PC-9 (cell line): ENCODE measurements at regions not wholly inside any gene's neighbourhood (a gene's known extent, or its start where the extent isn't known, plus 50 kb on each side); places are given as distances from the start of the nearest gene placed in this dataset.

Source experiments
- BruUV-seq: library from RNA; stranded (reverse); fragments of 400-500 nt; replicated peaks from 2 replicates; lab custom pipeline; 2021; lab: Mats Ljungman, UMichigan
- CTCF ChIA-PET: fragments of 300-600 bp; sonication (Branson Sonifier 250); formaldehyde crosslinking; loops from one replicate; lab custom pipeline; 2022; ENCODE audit warnings: antibody characterized with exemption; lab: Charles Lee
- POLR2A ChIA-PET: fragments of 300-600 bp; sonication (Branson Sonifier 250); formaldehyde crosslinking; loops from one replicate; lab custom pipeline; 2022; ENCODE audit warnings: antibody characterized with exemption; ENCODE audit not compliant: unreplicated experiment; lab: Charles Lee
- DNase-seq, 2 experiments: peaks; one replicate each; pipeline versions ENCODE4 v3.0.0 to v3.0.0-alpha.2; 2015 to 2022; ENCODE audit warnings: mixed read lengths in 1 of 2
- H2AFZ ChIP-seq: fragments of 200-600 bp; sonication (generic); 2 replicates; pipeline ENCODE4 v1.8.1; 2017; ENCODE audit warnings: antibody characterized with exemption
- H3F3A ChIP-seq: fragments of 200-600 bp; sonication (generic); 2 replicates; pipeline ENCODE4 v1.8.1; 2017; ENCODE audit warnings: antibody characterized with exemption, mild to moderate bottlenecking, low read depth; ENCODE audit not compliant: insufficient read depth
- H3K27ac ChIP-seq: fragments of 200-600 bp; sonication (generic); 2 replicates; pipeline ENCODE4 v1.6.1; 2016; ENCODE audit warnings: mixed run types
- H3K27me3 ChIP-seq: fragments of 200-600 bp; sonication (generic); 2 replicates; pipeline ENCODE4 v1.6.1; 2016; ENCODE audit warnings: low read depth, mixed run types; ENCODE audit not compliant: insufficient read depth
- H3K36me3 ChIP-seq: fragments of 200-600 bp; sonication (generic); 2 replicates; pipeline ENCODE4 v1.6.1; 2016; ENCODE audit warnings: low read depth, mixed run types
- H3K4me1 ChIP-seq: fragments of 200-600 bp; sonication (generic); replicated peaks from 2 replicates; pipeline ENCODE4 v1.6.1; 2016; ENCODE audit warnings: mixed run types; ENCODE audit not compliant: insufficient read depth
- H3K4me2 ChIP-seq: fragments of 200-600 bp; sonication (generic); 2 replicates; pipeline ENCODE4 v1.6.1; 2017; ENCODE audit warnings: mixed run types
- H3K4me3 ChIP-seq: fragments of 200-600 bp; sonication (generic); 2 replicates; pipeline ENCODE4 v1.6.1; 2016; ENCODE audit warnings: mixed run types
- H3K79me2 ChIP-seq: fragments of 200-600 bp; sonication (generic); 2 replicates; pipeline ENCODE4 v1.6.1; 2017; ENCODE audit warnings: low read depth, mixed run types
- H3K9me2 ChIP-seq: fragments of 200-600 bp; sonication (generic); 2 replicates; pipeline ENCODE4 v1.8.1; 2017; ENCODE audit warnings: mild to moderate bottlenecking; ENCODE audit not compliant: insufficient read depth
- H3K9me3 ChIP-seq: fragments of 200-600 bp; sonication (generic); 2 replicates; pipeline ENCODE4 v1.8.1; 2016; ENCODE audit warnings: low read depth; ENCODE audit not compliant: insufficient read depth
- H4K20me1 ChIP-seq: fragments of 200-600 bp; sonication (generic); 2 replicates; pipeline ENCODE4 v1.8.1; 2017; ENCODE audit not compliant: insufficient read depth
- EZH2 ChIP-seq: fragments of 200-600 bp; sonication (generic); IDR thresholded peaks from 2 replicates; pipeline ENCODE4 v1.8.0; 2017; ENCODE audit warnings: antibody characterized with exemption, low read depth
- intact Hi-C: fragments of 100-400 bp; cut with micrococcal nuclease; formaldehyde crosslinking; loops from one replicate; pipeline ENCODE4 v1.10.0; 2022; ENCODE audit not compliant: unreplicated experiment
- TF ChIP-seq, protein P1 (sequence below): fragments of 200-600 bp; sonication (generic); conservative IDR thresholded peaks from 2 replicates; pipeline ENCODE4 v1.6.1; 2017; ENCODE audit warnings: mixed run types, antibody characterized with exemption, mild to moderate bottlenecking, moderate library complexity

GRCh38 chr2:46836295-46837111, 79.1 kb downstream of the MCFD2 start:
- Histone ChIP-seq H3K27ac (no peak overlapping the region), H3K9me2 (no peaks in the 10 kb centered on the region), H4K20me1 (no peaks in the 10 kb centered on the region), H2AFZ (no peak overlapping the region), H3K4me2 (no peak overlapping the region), H3F3A (no peaks in the 10 kb centered on the region), H3K27me3 (no peaks in the 10 kb centered on the region), H3K9me3 (no peaks in the 10 kb centered on the region), H3K4me1 (no peaks in the 10 kb centered on the region), H3K4me3 (no peak overlapping the region), H3K36me3 (no peaks in the 10 kb centered on the region), H3K79me2 (no peaks in the 10 kb centered on the region)
- no TSS peak for BruUV-seq
- ChIA-PET POLR2A (no interaction called here), CTCF (interaction anchor here (0.6 kb wide), 1 partner anchor 550 kb away, joined by 4 read pairs; no protein-coding TSS in a partner anchor)
- DNase-seq = no peak
- TF ChIP-seq EZH2 = no peak
- TF ChIP-seq, protein P1, sequence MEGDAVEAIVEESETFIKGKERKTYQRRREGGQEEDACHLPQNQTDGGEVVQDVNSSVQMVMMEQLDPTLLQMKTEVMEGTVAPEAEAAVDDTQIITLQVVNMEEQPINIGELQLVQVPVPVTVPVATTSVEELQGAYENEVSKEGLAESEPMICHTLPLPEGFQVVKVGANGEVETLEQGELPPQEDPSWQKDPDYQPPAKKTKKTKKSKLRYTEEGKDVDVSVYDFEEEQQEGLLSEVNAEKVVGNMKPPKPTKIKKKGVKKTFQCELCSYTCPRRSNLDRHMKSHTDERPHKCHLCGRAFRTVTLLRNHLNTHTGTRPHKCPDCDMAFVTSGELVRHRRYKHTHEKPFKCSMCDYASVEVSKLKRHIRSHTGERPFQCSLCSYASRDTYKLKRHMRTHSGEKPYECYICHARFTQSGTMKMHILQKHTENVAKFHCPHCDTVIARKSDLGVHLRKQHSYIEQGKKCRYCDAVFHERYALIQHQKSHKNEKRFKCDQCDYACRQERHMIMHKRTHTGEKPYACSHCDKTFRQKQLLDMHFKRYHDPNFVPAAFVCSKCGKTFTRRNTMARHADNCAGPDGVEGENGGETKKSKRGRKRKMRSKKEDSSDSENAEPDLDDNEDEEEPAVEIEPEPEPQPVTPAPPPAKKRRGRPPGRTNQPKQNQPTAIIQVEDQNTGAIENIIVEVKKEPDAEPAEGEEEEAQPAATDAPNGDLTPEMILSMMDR = no peak
- intact Hi-C loops = no loop called here

DNA sequence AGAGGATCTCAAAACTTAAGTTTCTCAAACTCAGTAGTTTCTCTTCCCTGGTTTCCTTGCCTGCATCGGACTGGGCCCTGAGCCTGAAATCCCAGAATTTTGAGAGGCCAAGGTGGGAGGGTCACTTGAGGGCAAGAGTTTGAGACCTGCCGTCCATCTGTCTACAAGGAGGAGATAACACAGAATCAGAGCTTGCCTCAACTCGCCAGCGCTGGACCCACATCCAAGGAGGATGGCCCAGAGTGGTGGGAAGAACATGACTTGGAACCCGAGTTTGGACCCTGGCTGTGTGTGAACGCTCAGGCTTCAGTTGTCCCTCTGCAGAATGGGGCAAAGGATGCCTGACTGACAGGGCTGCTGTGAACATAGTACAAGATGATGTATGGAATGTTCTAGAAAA, 80.1 kb downstream of the MCFD2 start:
- intact Hi-C loops = no loop called here
- no peaks in the 10 kb centered on the region for H3K36me3 ChIP-seq
- H3K4me3 ChIP-seq = no peak overlapping the region
- H3K27ac ChIP-seq = no peak overlapping the region
- no peak for TF ChIP-seq EZH2
- TF ChIP-seq, protein P1 = no peak
- no TSS peak for BruUV-seq
- no peak overlapping the region for H2AFZ ChIP-seq
- no peak overlapping the region for H3K4me2 ChIP-seq
- H3F3A ChIP-seq = no peaks in the 10 kb centered on the region
- ChIA-PET POLR2A (no interaction called here), CTCF (no interaction called here)
- no peaks in the 10 kb centered on the region for H3K9me2 ChIP-seq
- no peaks in the 10 kb centered on the region for H3K4me1 ChIP-seq
- H3K9me3 ChIP-seq = no peaks in the 10 kb centered on the region
- DNase-seq = no peak
- no peaks in the 10 kb centered on the region for H4K20me1 ChIP-seq
- no peaks in the 10 kb centered on the region for H3K79me2 ChIP-seq
- H3K27me3 ChIP-seq = no peaks in the 10 kb centered on the region

DNA sequence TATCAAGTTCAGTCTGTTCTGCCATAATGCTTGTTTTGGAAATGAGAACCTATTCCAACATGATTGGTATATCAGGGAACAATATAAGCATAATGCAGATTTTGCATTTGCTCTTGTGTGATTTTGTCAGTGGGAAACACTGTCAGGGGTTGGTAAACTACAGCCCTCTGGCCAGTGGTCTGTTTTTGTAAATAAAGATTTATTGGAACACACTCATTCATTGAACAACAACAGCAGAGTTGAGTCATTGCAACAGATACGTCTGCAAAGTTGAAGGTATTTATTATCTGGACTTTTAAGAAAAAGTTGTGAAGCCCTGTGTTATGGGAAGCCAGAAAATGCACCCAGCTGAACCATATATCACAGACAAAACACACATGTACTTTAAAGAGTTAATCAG, 83.1 kb downstream of the MCFD2 start:
- H3F3A ChIP-seq = no peaks in the 10 kb centered on the region
- no peak for TF ChIP-seq EZH2
- TF ChIP-seq, protein P1 = no peak
- no peaks in the 10 kb centered on the region for H3K9me3 ChIP-seq
- H3K4me2 ChIP-seq = no peak overlapping the region
- BruUV-seq = no TSS peak
- no peaks in the 10 kb centered on the region for H3K27me3 ChIP-seq
- no peak overlapping the region for H3K4me3 ChIP-seq
- H3K27ac ChIP-seq = no peak overlapping the region
- H3K9me2 ChIP-seq = no peaks in the 10 kb centered on the region
- no peak overlapping the region for H2AFZ ChIP-seq
- no peaks in the 10 kb centered on the region for H3K4me1 ChIP-seq
- CTCF ChIA-PET = no interaction called here
- intact Hi-C loops = no loop called here
- DNase-seq = peak in 1 of 2 experiments; percentile 34
- no peaks in the 10 kb centered on the region for H3K79me2 ChIP-seq
- no peaks in the 10 kb centered on the region for H3K36me3 ChIP-seq
- POLR2A ChIA-PET = no interaction called here
- H4K20me1 ChIP-seq = no peaks in the 10 kb centered on the region
